K562 (cell line): ENCODE measurements at regions not wholly inside any gene's neighbourhood (a gene's known extent, or its start where the extent isn't known, plus 50 kb on each side); places are given as distances from the start of the nearest gene placed in this dataset.

Experiments
- ATAC-seq: fragments of 200-7000 bp; cut with Tn5 transposase; 3 replicates; pipeline ENCODE4 v1.9.1; 2020; ENCODE audit warnings: moderate library complexity
- BruUV-seq: library from RNA; stranded (reverse); fragments of 400-500 nt; replicated peaks from 2 replicates; lab custom pipeline; 2021; lab: Mats Ljungman, UMichigan
- CTCF ChIA-PET: fragments of 300-600 bp; formaldehyde crosslinking; extraction: SDS; loops from one replicate; lab custom pipeline; 2021; ENCODE audit warnings: low intra/inter-chr PET ratio; lab: Yijun Ruan, JAX
- POLR2A ChIA-PET: fragments of 300-600, 350-650 bp; sonication (Branson Sonifier 250); formaldehyde crosslinking; extraction: SDS; loops from one replicate; lab custom pipeline; 2021; ENCODE audit warnings: antibody characterized with exemption, inconsistent platforms; lab: Yijun Ruan, JAX
- DNase-seq, 4 experiments: peaks; one replicate each; pipeline versions ENCODE4 v3.0.0 to v3.0.0-alpha.2; 2011 to 2018; ENCODE audit warnings: low spot score in 3 of 4, mixed read lengths in 3 of 4; ENCODE audit errors: extremely low read depth in 1 of 4
- FAIRE-seq: peaks from 2 replicates; lab custom pipeline; 2011; peaks lifted over from hg19 to GRCh38; lab: Jason Lieb, UNC
- H2AFZ ChIP-seq: 2 replicates; pipeline ENCODE4 v1.6.0; 2011; ENCODE audit warnings: low read depth, low read length, control low read depth, inconsistent platforms
- H3K27ac ChIP-seq: fragments of 200-600 bp; 3 replicates; pipeline ENCODE4 v1.8.0; 2011; ENCODE audit warnings: low read depth, mild to moderate bottlenecking, control low read depth, inconsistent platforms, low read length, moderate library complexity, mixed read lengths; ENCODE audit errors: extremely low read depth
- H3K27me3 ChIP-seq, 2 experiments: fragments of 300-600 bp in 1 of 2; 2 replicates in 1 of 2; 3 replicates in 1 of 2; pipeline versions ENCODE4 v1.6.0 to v1.8.0; 2011; ENCODE audit warnings: inconsistent platforms in 2 of 2, low read length in 2 of 2, mild to moderate bottlenecking in 1 of 2, mixed read lengths in 1 of 2, moderate library complexity in 1 of 2; ENCODE audit not compliant: control insufficient read depth in 2 of 2, insufficient read depth in 2 of 2
- H3K36me3 ChIP-seq: fragments of 300-600 bp; 3 replicates; pipeline ENCODE4 v1.8.0; 2011; ENCODE audit warnings: mild to moderate bottlenecking, low read length, inconsistent platforms; ENCODE audit not compliant: control insufficient read depth, insufficient read depth
- H3K4me1 ChIP-seq, 2 experiments: fragments of 200-600 bp in 1 of 2; replicated peaks in 1 of 2; 2 replicates in 1 of 2; 3 replicates in 1 of 2; pipeline versions ENCODE4 v1.5.1 to v1.8.0; 2011; ENCODE audit warnings: inconsistent platforms in 2 of 2, low read length in 2 of 2, mild to moderate bottlenecking in 1 of 2, mixed read lengths in 1 of 2, moderate library complexity in 1 of 2; ENCODE audit not compliant: control insufficient read depth in 2 of 2, insufficient read depth in 2 of 2
- H3K4me2 ChIP-seq: 2 replicates; pipeline ENCODE4 v1.6.1; 2011; ENCODE audit warnings: low read length, control low read depth, inconsistent platforms, mixed read lengths; ENCODE audit not compliant: insufficient read depth
- H3K4me3 ChIP-seq: fragments of 200-600 bp; sonication (generic), shearing (Covaris generic); 2 replicates; pipeline ENCODE4 v1.5.1; 2016; ENCODE audit warnings: control low read depth, inconsistent platforms
- H3K79me2 ChIP-seq: fragments of 200-600 bp; 3 replicates; pipeline ENCODE4 v1.8.0; 2011; ENCODE audit warnings: low read length, inconsistent platforms; ENCODE audit not compliant: control insufficient read depth, insufficient read depth
- H3K9ac ChIP-seq, 2 experiments: 2 replicates each; pipeline versions ENCODE4 v1.6.0 to v1.6.1; 2011; ENCODE audit warnings: low read depth in 2 of 2, low read length in 2 of 2, control low read depth in 1 of 2, inconsistent platforms in 1 of 2, mild to moderate bottlenecking in 1 of 2, mixed read lengths in 1 of 2; ENCODE audit not compliant: insufficient read depth in 1 of 2
- H3K9me1 ChIP-seq: one replicate; pipeline ENCODE4 v1.6.0; 2011; ENCODE audit warnings: inconsistent platforms, mild to moderate bottlenecking, low read length, moderate library complexity; ENCODE audit not compliant: control insufficient read depth, insufficient read depth
- H3K9me3 ChIP-seq: replicated peaks from 2 replicates; pipeline ENCODE4 v1.5.1; 2011; ENCODE audit warnings: low read depth, low read length, inconsistent platforms; ENCODE audit not compliant: control insufficient read depth, insufficient read depth
- H4K20me1 ChIP-seq: replicated peaks from 2 replicates; pipeline ENCODE4 v1.6.1; 2011; ENCODE audit warnings: low read length, inconsistent platforms, mixed read lengths; ENCODE audit not compliant: control insufficient read depth, insufficient read depth
- NR1H2 ChIP-seq: sonication (generic); formaldehyde crosslinking; IDR thresholded peaks from 2 replicates; pipeline ENCODE4 v1.4.0; 2020; ENCODE audit warnings: mild to moderate bottlenecking, missing genetic modification reagents
- ZNF12 ChIP-seq: sonication (generic); formaldehyde crosslinking; IDR thresholded peaks from 2 replicates; pipeline ENCODE4 v1.4.0; 2020; ENCODE audit warnings: mild to moderate bottlenecking, missing genetic modification reagents
- ZNF586 ChIP-seq: fragments of 450-650 bp; formaldehyde crosslinking; conservative IDR thresholded peaks from 2 replicates; pipeline ENCODE4 v1.4.0; 2020; ENCODE audit warnings: mild to moderate bottlenecking, moderate library complexity
- WGBS: fragments of 100-300 bp; shearing (Covaris generic); methylation state at CpG from one replicate; pipeline ENCODE4 v1.1.6; 2016; ENCODE audit warnings: low coverage, mixed read lengths; ENCODE audit not compliant: insufficient coverage; ENCODE audit errors: missing lambda C conversion rate; 5-methylcytosine and 5-hydroxymethylcytosine counted together
- in situ Hi-C: fragments of 300-500 bp; cut with MboI; formaldehyde crosslinking; loops from 4 replicates; pipeline ENCODE4 v1.15.0; 2018; ENCODE audit warnings: inconsistent platforms, mixed read lengths
- intact Hi-C: fragments of 100-400 bp; cut with micrococcal nuclease; formaldehyde crosslinking; loops from 2 replicates; pipeline ENCODE4 v1.14.2; 2022
- TF ChIP-seq, protein P1 (sequence below): sonication (generic); formaldehyde crosslinking; IDR thresholded peaks from 2 replicates; pipeline ENCODE4 v1.8.1; 2023; ENCODE audit warnings: mild to moderate bottlenecking, missing genetic modification reagents, moderate library complexity
- TF ChIP-seq, protein P2 (sequence below): fragments of 250-450 bp; sonication (Bioruptor Pico); IDR thresholded peaks from 2 replicates; pipeline ENCODE4 v1.8.0; 2021; ENCODE audit warnings: mild to moderate bottlenecking, moderate library complexity
- TF ChIP-seq, protein P3 (sequence below): sonication (generic); formaldehyde crosslinking; IDR thresholded peaks from 2 replicates; pipeline ENCODE4 v1.8.1; 2023; ENCODE audit warnings: mild to moderate bottlenecking, missing genetic modification reagents

DNA sequence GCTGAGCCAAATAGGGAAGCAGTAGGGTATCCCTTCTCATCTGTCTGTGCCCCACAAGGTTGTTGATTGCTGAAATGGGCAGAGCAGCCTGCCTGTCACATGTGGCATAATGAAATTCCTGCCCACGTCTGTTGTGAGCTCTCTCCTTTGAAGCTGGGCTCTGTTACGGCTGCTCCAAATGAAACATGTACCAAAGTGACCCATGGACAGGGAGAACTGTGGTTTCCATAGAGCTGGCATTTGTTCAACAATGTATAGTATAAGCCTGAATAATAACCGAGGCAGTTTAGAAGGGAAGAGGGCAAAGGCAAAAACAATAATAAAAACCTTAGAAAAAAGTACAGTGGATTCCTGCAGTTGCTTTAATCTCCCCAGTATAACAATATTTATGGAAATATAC is 149.7 kb downstream of the LYPLAL1 start:
- no TSS peak for BruUV-seq
- Histone ChIP-seq H3K9me1 (no peaks in the 10 kb centered on the region), H3K9ac (no peak overlapping the region), H3K27me3 (no peaks in the 10 kb centered on the region), H3K4me2 (no peak overlapping the region), H3K79me2 (no peaks in the 10 kb centered on the region), H2AFZ (no peak overlapping the region), H4K20me1 (no peaks in the 10 kb centered on the region), H3K27ac (no peak overlapping the region), H3K4me1 (no peaks in the 10 kb centered on the region), H3K4me3 (no peak overlapping the region), H3K9me3 (no peaks in the 10 kb centered on the region), H3K36me3 (no peaks in the 10 kb centered on the region)
- TF ChIP-seq, protein P1, sequence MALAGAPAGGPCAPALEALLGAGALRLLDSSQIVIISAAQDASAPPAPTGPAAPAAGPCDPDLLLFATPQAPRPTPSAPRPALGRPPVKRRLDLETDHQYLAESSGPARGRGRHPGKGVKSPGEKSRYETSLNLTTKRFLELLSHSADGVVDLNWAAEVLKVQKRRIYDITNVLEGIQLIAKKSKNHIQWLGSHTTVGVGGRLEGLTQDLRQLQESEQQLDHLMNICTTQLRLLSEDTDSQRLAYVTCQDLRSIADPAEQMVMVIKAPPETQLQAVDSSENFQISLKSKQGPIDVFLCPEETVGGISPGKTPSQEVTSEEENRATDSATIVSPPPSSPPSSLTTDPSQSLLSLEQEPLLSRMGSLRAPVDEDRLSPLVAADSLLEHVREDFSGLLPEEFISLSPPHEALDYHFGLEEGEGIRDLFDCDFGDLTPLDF (CRISPR knock-in tag), result no peak
- no peak for TF ChIP-seq ZNF12 (CRISPR knock-in tag)
- TF ChIP-seq NR1H2 (CRISPR knock-in tag), result no peak
- TF ChIP-seq, protein P2, sequence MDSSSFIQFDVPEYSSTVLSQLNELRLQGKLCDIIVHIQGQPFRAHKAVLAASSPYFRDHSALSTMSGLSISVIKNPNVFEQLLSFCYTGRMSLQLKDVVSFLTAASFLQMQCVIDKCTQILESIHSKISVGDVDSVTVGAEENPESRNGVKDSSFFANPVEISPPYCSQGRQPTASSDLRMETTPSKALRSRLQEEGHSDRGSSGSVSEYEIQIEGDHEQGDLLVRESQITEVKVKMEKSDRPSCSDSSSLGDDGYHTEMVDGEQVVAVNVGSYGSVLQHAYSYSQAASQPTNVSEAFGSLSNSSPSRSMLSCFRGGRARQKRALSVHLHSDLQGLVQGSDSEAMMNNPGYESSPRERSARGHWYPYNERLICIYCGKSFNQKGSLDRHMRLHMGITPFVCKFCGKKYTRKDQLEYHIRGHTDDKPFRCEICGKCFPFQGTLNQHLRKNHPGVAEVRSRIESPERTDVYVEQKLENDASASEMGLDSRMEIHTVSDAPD (CRISPR knock-in tag), result no peak
- no peak for TF ChIP-seq ZNF586 (CRISPR knock-in tag)
- TF ChIP-seq, protein P3, sequence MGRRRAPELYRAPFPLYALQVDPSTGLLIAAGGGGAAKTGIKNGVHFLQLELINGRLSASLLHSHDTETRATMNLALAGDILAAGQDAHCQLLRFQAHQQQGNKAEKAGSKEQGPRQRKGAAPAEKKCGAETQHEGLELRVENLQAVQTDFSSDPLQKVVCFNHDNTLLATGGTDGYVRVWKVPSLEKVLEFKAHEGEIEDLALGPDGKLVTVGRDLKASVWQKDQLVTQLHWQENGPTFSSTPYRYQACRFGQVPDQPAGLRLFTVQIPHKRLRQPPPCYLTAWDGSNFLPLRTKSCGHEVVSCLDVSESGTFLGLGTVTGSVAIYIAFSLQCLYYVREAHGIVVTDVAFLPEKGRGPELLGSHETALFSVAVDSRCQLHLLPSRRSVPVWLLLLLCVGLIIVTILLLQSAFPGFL (CRISPR knock-in tag), result no peak
- 0% methylated on average over 3 of the region's 3 CpGs for WGBS
- ATAC-seq, result no peak
- FAIRE-seq, result no peak
- POLR2A ChIA-PET, result no interaction called here
- intact Hi-C loops (no loop called here), in situ Hi-C loops (no loop called here)
- no peak for DNase-seq
- CTCF ChIA-PET, result no interaction called here
